HG03025 (cell line): ENCODE measurements at regions not wholly inside any gene's neighbourhood (a gene's known extent, or its start where the extent isn't known, plus 50 kb on each side); places are given as distances from the start of the nearest gene placed in this dataset.
"Not testable (repeated sequence)": the region's sequence is repeated elsewhere in the genome, so short reads cannot be mapped to it uniquely, and the experiment has no call there.

Experiments
- ATAC-seq: cut with Tn5 transposase; IDR thresholded peaks from one replicate; pipeline ENCODE4 v1.9.1; 2021; ENCODE audit warnings: mild to moderate bottlenecking, moderate library complexity; ENCODE audit not compliant: unreplicated experiment, low FRiP score

GRCh38 chr2:149690825-149691224, 103.2 kb upstream of the MMADHC start:
- ATAC-seq, result no peak

- no peak for ATAC-seq
Observed at GRCh38 chr2:149687052-149687427, 99.5 kb upstream of the MMADHC start.

GRCh38 chr2:149686136-149687051, 98.8 kb upstream of the MMADHC start:
- no peak for ATAC-seq

- ATAC-seq, result not testable (repeated sequence)
Observed at GRCh38 chr2:149685401-149685800, 97.8 kb upstream of the MMADHC start.

- ATAC-seq, result no peak
Observed at GRCh38 chr2:149679286-149679685, 91.7 kb upstream of the MMADHC start.

GRCh38 chr2:149677416-149677815, 89.8 kb upstream of the MMADHC start:
- ATAC-seq, result no peak

- ATAC-seq, result no peak
Observed at GRCh38 chr2:149670086-149670485, 82.5 kb upstream of the MMADHC start.

GRCh38 chr2:149666809-149667320, 79.3 kb upstream of the MMADHC start:
- ATAC-seq, result no peak

GRCh38 chr2:149664896-149665295, 77.3 kb upstream of the MMADHC start:
- no peak for ATAC-seq

- no peak for ATAC-seq
Observed at GRCh38 chr2:149662556-149662955, 75.0 kb upstream of the MMADHC start.

- ATAC-seq, result no peak
Observed at GRCh38 chr2:149661844-149662243, 74.3 kb upstream of the MMADHC start.

- no peak for ATAC-seq
Observed at GRCh38 chr2:149658553-149658952, 71.0 kb upstream of the MMADHC start.

- no peak for ATAC-seq
Observed at GRCh38 chr2:149657401-149658040, 69.9 kb upstream of the MMADHC start.

- ATAC-seq, result no peak
Observed at GRCh38 chr2:149656996-149657395, 69.4 kb upstream of the MMADHC start.

- no peak for ATAC-seq
Observed at GRCh38 chr2:149653831-149654445, 66.4 kb upstream of the MMADHC start.

- no peak for ATAC-seq
Observed at GRCh38 chr2:149652926-149653325, 65.4 kb upstream of the MMADHC start.

- ATAC-seq, result no peak
Observed at GRCh38 chr2:149652526-149652925, 65.0 kb upstream of the MMADHC start.

- no peak for ATAC-seq
Observed at GRCh38 chr2:149651229-149651628, 63.7 kb upstream of the MMADHC start.

GRCh38 chr2:149650006-149650405, 62.4 kb upstream of the MMADHC start:
- ATAC-seq, result no peak

GRCh38 chr2:149648282-149649030, 60.9 kb upstream of the MMADHC start:
- no peak for ATAC-seq

- no peak for ATAC-seq
Observed at GRCh38 chr2:149645391-149645790, 57.8 kb upstream of the MMADHC start.
